ENCODE measurements at regions not wholly inside any gene's neighbourhood (a gene's known extent, or its start where the extent isn't known, plus 50 kb on each side); places are given as distances from the start of the nearest gene placed in this dataset.
A peak's percentile ranks its signal among the peaks of the same experiment; 100 is the strongest.

DNA sequence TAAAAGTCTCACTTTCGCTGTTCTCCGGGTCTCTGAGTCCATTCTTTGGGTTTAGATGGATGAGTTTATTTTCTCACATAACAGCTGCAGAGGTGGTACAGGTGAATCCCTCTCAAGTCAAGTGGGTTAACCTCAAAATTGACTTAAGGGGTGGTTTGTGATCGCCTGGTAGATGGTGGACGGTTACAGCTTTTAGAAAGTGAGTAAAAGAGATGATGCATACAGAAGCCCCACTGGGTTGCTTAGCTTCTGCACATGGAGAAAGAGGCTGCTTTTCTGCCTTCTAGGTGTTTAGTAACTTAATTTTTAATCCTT, 146.7 kb downstream of the TRIM27 start:
- Histone ChIP-seq H2AFZ (ENCODE audit: low read length) (no peak overlapping the region), H3K9me2 (replicated peaks; ENCODE audit: insufficient read depth, low read length) (no peaks in the 10 kb centered on the region)

DNA sequence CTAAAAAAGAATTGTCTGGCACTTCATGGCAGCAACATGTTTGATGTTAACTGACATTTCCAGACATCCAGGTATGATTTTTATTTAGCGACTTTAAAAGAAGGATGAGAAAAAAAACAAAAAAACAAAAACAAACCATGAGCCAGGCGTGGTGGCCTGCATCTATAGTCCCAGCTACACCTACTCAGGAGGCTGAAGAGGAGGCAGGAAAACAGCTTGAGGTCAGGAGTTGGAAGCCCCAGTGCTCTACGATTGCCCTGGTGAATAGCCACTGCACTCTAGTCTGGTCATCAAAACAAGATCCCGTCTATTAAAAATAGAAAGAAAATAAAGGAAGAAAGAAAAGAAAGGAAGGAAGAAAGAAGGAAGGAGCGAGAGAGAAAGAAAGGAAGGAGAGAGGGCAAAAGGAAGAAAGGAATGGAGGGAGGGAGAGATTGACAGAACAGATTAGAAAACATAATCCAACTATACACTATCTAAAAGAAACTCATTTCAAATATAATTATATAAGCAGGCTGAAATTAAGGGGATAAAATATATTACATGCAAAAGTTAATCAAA, 141.6 kb downstream of the TRIM27 start:
- Histone ChIP-seq H3K4me1 (ENCODE audit: low read length) (no peaks in the 10 kb centered on the region; the same call in 1 of the 2 replicates), H3K4me2 (ENCODE audit: low read depth, low read length) (peak overlapping the region; percentile 40), H3K79me2 (ENCODE audit: low read length) (no peaks in the 10 kb centered on the region), H3K9me3 (replicated peaks; ENCODE audit: insufficient read depth, low read length) (no peaks in the 10 kb centered on the region), H2AFZ (ENCODE audit: low read length) (no peak overlapping the region), H3K4me3 (ENCODE audit: low read length) (peak overlapping the region; percentile 5; the same call in 1 of the 2 replicates), H3F3A (ENCODE audit: insufficient read depth, low read length) (no peaks in the 10 kb centered on the region), H3K9ac (ENCODE audit: low read length) (no peak overlapping the region), H3K27me3 (replicated peaks; ENCODE audit: insufficient read depth, low read length) (peaks cover 30% of the 10 kb centered on the region), H4K20me1 (ENCODE audit: insufficient read depth, low read length) (no peaks in the 10 kb centered on the region), H3K36me3 (replicated peaks; ENCODE audit: insufficient read depth, low read length) (no peaks in the 10 kb centered on the region), H3K27ac (ENCODE audit: low read length) (no peak overlapping the region), H3K9me2 (replicated peaks; ENCODE audit: insufficient read depth, low read length) (no peaks in the 10 kb centered on the region)
- DNase-seq, result no peak
- TF ChIP-seq EZH2phosphoT487 (IDR thresholded peaks at IDR 0.05; ENCODE audit: low read length), result no peak
- TF ChIP-seq EZH2 (optimal IDR thresholded peaks at IDR 0.05; ENCODE audit: low read depth, low read length), result no peak
- TF ChIP-seq, protein P1, sequence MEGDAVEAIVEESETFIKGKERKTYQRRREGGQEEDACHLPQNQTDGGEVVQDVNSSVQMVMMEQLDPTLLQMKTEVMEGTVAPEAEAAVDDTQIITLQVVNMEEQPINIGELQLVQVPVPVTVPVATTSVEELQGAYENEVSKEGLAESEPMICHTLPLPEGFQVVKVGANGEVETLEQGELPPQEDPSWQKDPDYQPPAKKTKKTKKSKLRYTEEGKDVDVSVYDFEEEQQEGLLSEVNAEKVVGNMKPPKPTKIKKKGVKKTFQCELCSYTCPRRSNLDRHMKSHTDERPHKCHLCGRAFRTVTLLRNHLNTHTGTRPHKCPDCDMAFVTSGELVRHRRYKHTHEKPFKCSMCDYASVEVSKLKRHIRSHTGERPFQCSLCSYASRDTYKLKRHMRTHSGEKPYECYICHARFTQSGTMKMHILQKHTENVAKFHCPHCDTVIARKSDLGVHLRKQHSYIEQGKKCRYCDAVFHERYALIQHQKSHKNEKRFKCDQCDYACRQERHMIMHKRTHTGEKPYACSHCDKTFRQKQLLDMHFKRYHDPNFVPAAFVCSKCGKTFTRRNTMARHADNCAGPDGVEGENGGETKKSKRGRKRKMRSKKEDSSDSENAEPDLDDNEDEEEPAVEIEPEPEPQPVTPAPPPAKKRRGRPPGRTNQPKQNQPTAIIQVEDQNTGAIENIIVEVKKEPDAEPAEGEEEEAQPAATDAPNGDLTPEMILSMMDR (IDR thresholded peaks at IDR 0.05; ENCODE audit: low read length), result no peak

More for the DNA sequence above, 146.7 kb downstream of the TRIM27 start:
- Histone ChIP-seq H3K27ac (ENCODE audit: low read length) (no peak overlapping the region), H3K79me2 (ENCODE audit: low read length) (no peaks in the 10 kb centered on the region), H3K9ac (ENCODE audit: low read length) (no peak overlapping the region), H3F3A (ENCODE audit: insufficient read depth, low read length) (no peaks in the 10 kb centered on the region), H3K4me1 (ENCODE audit: low read length) (no peaks in the 10 kb centered on the region; the same call in 1 of the 2 replicates), H3K4me2 (ENCODE audit: low read depth, low read length) (no peak overlapping the region), H3K4me3 (ENCODE audit: low read length) (no peak overlapping the region), H3K9me3 (replicated peaks; ENCODE audit: insufficient read depth, low read length) (no peaks in the 10 kb centered on the region), H3K27me3 (replicated peaks; ENCODE audit: insufficient read depth, low read length) (peaks cover 58% of the 10 kb centered on the region), H3K36me3 (replicated peaks; ENCODE audit: insufficient read depth, low read length) (no peaks in the 10 kb centered on the region), H4K20me1 (ENCODE audit: insufficient read depth, low read length) (no peaks in the 10 kb centered on the region)
- TF ChIP-seq EZH2phosphoT487 (IDR thresholded peaks at IDR 0.05; ENCODE audit: low read length), result no peak
- TF ChIP-seq, protein P1 (IDR thresholded peaks at IDR 0.05; ENCODE audit: low read length), result no peak
- no peak for TF ChIP-seq EZH2 (optimal IDR thresholded peaks at IDR 0.05; ENCODE audit: low read depth, low read length)
- DNase-seq, result no peak

DNA sequence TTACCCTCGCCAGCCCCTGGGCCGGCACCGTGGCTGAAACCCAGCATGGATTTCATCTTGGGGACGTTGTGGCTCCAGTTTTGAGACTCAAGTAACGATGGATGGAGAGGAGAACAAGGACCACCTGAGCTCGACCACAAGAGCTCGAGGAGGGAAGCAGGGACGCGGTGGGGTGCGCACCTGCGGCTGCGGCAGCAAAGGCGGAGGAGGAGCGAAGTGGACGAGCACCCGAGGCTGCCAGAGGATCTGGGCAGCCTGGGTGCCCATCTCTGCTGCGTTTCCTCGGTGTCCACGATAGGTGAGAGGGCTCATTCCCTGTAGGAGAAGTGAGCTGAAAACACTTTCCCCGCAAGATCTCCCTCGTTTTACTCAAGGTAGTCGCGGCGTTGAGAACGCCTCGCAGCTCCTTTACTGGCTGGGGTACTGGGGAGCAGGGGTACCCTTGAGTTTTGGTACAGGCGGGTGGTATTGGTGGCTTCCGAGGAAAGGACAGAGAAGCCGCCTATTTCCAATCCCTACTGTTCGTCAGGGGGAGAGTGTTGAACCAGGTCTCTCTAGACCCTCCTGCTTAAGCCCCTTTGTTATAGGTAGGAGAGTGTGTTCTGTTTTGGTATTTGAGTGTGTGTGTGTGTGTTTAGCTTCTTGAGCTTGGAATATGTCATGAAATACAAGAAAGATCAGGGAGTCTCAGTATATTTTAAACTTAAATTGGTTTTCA, 137.7 kb downstream of the TRIM27 start:
- no peaks in the 10 kb centered on the region; the same call in 1 of the 2 replicates for H3K4me1 ChIP-seq (ENCODE audit: low read length)
- no peaks in the 10 kb centered on the region for H3F3A ChIP-seq (ENCODE audit: insufficient read depth, low read length)
- H4K20me1 ChIP-seq (ENCODE audit: insufficient read depth, low read length), result no peaks in the 10 kb centered on the region
- no peaks in the 10 kb centered on the region for H3K9me3 ChIP-seq (replicated peaks; ENCODE audit: insufficient read depth, low read length)
- no peaks in the 10 kb centered on the region for H3K36me3 ChIP-seq (replicated peaks; ENCODE audit: insufficient read depth, low read length)
- H3K9me2 ChIP-seq (replicated peaks; ENCODE audit: insufficient read depth, low read length), result no peaks in the 10 kb centered on the region
- H2AFZ ChIP-seq (ENCODE audit: low read length), result no peak overlapping the region
- no peak overlapping the region for H3K9ac ChIP-seq (ENCODE audit: low read length)
- no peak overlapping the region for H3K4me3 ChIP-seq (ENCODE audit: low read length)
- no peak overlapping the region for H3K27ac ChIP-seq (ENCODE audit: low read length)
- no peak overlapping the region for H3K4me2 ChIP-seq (ENCODE audit: low read depth, low read length)
- 0 out of 2 replicates have a peak, but pooled peaks cover 12% of the 10 kb centered on the region for H3K27me3 ChIP-seq (replicated peaks; ENCODE audit: insufficient read depth, low read length)
- no peak for TF ChIP-seq EZH2phosphoT487 (IDR thresholded peaks at IDR 0.05; ENCODE audit: low read length)
- TF ChIP-seq, protein P1 (IDR thresholded peaks at IDR 0.05; ENCODE audit: low read length), result no peak
- TF ChIP-seq EZH2 (optimal IDR thresholded peaks at IDR 0.05; ENCODE audit: low read depth, low read length), result no peak
- DNase-seq, result no peak
- no peaks in the 10 kb centered on the region for H3K79me2 ChIP-seq (ENCODE audit: low read length)
